NCI-H1930 (cell line): ENCODE measurements at regions not wholly inside any gene's neighbourhood (a gene's known extent, or its start where the extent isn't known, plus 50 kb on each side); places are given as distances from the start of the nearest gene placed in this dataset.

Source experiments
- DNase-seq, 2 experiments: peaks; one replicate each; lab custom pipeline; 2025; lab: John Stamatoyannopoulos, UW

DNA sequence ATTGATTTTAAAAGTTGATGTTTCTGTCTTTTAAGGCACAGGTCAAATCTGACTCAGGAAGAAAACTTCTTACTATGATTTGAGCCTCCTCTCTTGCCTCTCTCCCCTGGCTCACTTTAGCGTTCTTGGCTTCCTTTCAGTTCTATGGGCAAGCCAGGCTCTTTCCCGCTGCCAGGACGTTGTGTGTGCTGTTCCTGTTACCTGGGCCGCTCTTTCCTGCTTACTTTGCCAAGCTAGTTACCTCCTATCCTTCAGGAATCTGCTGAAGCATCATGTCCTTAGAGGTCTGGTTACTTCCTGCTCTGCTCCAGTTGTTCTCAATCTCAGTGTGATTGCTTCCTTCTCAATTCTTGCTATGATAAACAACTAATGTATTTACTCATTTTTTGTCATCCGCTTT, 1108.5 kb upstream of the EEF2KMT start:
- no peak for DNase-seq

DNA sequence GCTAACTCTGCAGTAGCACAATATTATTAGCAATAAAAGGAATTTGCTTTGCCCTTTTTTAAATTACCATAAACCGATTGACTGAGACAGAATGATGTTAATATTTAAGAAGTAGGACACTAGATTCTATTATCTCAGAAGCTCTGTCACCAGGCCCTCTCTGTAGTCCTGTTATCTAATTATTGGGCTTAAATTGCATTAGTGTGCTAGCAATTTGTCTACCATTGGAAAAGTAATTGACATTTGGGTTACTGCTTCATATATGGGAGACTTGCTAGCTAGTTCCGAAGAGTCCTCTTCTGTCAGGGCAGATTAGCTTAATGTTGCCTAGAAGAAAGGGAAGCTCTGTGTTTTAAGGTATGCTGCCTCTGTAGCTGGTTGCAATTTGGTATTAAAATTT, 1107.3 kb upstream of the EEF2KMT start:
- no peak for DNase-seq

GRCh38 chr16:6200861-6201260, 1103.3 kb upstream of the EEF2KMT start:
- no peak for DNase-seq

DNA sequence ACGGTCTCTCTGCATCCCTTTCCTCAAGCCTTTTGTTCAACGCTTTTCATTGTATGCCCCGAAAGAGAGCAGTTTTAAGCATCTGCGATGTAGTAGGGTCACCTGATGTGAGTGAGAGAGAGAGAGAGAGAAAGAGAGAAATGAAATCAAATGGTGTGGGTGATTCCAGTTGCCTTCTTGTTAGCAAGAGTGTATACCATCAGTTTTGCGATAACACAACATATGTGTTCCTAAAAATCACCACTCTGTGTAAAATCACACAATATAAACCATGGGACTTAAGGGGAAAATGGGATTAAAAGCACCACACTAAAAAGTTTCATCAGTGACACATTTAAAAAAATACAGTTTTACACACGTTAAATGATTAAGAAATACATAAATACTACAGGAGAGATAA, 1102.7 kb upstream of the EEF2KMT start:
- no peak for DNase-seq

GRCh38 chr16:6195966-6196365, 1098.4 kb upstream of the EEF2KMT start:
- DNase-seq = no peak

DNA sequence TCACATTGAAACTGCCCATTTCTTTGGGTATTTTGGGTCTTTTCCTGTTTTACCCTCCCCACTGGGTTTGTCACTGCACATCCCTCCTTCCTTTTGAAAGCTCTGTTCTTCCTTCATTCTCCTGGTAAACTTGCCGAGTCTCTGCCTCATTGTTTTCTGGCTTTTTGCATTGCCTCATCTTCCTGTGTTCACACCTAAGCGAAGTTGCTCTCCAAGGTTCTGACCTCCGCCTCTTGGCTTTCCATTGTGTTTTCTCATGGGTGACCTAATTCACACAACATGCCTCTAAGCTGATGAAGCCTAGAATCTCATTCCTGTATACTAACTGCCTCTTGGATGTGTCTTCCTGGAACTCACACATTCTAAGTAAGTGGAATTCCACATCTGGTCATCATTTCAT, 1096.1 kb upstream of the EEF2KMT start:
- DNase-seq = no peak

DNA sequence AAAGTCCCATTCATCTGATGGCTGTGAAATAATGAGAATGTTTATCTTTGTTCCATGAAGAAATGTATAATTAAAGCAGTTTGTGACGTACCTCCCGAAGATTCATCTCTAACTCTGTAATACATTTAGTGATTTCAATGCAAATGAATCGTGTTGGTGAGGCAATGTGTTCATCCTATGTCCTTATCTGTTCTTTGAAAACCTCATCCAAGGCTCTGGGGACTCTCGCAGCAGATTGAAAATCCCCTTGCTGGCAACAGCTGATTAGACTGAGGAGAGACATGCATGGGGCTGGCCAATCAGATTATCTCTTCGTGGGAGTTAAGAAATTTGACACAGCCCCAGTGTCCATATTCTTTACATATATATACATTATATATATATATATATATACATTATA, 1095.4 kb upstream of the EEF2KMT start:
- no peak for DNase-seq

- DNase-seq = no peak
These were observed 1094.9 kb upstream of the EEF2KMT start for GRCh38 chr16:6192532-6192931.

DNA sequence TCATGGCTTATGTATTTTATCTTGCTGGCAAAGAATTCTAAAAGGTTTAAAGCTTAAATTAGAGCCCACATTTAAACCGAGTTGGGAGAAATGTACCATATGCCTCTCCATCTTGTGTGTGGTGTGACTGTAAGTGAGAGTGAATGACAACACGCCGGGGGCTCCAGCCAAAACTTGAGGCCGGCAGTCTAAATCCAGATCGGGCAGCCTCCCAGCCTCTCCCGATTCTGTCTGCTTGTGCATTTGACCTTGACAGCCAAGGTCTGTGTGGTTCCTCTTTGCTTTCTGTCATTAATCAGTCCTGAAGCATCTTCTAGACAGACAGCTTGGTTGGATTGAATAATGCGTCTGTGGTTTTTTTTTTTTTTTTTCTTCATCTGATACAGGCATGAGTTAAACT, 1093.2 kb upstream of the EEF2KMT start:
- DNase-seq = no peak

DNA sequence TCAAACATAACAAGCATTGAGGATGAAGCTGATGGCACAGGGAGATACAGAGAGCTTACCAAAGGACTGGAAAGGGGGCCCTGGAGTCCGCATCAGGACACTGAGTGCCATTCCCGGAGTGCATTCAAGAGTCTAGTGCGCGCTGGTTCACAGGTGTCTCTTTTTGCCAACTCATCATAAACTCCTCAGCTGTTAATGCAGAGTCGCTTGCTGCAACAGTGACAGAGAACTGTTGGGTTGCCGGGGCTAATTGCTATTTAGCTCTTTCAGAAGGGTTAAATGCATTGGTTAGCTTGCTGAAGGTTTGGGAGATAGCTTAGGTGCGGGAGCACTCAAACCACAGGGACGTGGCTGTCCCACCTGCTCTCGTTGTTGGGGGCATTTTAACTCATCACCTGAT, 1091.6 kb upstream of the EEF2KMT start:
- DNase-seq = peak in 1 of 2 experiments; percentile 36

GRCh38 chr16:6177616-6178180, 1080.1 kb upstream of the EEF2KMT start:
- DNase-seq = no peak

DNA sequence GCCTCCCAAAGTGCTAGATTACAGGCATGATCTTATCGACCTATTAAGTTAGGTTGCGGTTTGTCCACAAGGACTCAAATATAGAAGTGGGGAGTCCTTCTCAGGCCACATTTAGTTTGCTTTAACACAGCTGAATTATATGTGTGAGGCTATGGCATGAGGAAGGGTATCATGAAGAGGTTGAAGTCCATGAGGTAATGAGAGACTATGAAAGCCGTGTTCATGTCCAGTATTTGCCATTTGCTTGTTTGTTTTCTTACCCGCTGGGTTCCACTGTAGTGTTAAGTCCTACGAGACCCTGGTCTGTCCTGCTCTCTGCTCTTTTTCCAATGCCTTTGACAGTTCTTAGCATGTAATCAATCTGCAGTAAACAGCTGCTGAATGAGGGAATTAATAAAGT, 1072.4 kb upstream of the EEF2KMT start:
- DNase-seq = no peak

DNA sequence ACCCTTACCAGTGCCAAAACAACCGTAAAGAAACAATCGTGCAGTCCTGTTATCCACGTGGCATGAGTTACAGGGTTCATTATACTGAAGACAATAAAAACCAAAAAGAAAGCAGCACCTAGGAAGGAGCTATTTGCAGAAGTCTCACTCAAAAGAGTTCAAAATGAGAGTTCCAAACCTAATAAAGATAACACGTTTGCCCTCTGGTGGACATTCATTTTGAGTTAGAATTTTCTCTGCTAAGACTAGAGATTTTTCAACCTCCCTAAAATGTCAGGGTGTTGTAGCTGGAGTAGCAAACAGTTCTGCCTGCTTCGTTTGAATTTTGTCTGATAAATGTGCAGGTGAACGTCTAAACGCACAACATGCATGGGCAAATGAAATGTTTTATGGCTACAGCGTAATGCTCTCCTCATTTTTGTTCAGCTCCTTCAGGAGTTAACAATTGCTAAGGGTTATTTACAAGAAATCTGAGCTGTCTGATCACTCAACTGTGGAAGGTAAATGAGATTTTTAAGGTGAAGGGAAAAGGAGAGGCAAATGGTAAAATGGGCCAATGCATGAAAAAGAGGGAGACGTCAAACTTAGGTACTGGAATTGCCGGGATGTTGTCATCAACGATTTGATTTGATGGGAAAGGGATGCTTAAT, 1067.9 kb upstream of the EEF2KMT start:
- no peak for DNase-seq

DNA sequence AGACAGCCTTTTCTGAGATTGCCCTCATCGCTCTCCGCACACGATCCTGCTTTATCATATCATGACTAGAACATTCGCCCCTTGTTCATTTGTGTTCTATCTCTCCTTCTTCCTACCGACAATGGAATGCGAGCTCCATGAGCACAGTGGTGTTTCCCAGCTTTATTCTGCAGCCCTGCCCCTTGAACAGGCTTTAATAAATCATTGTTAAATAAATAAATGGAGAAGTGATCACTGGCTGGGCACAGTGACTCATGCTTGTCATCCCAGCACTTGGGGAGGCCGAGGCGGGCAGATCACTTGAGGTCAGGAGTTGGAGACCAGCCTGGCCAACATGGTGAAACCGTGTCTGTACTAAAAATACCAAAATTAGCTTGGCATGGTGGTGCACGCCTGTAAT, 1063.3 kb upstream of the EEF2KMT start:
- DNase-seq = no peak

GRCh38 chr16:6160303-6160702, 1062.7 kb upstream of the EEF2KMT start:
- no peak for DNase-seq

DNA sequence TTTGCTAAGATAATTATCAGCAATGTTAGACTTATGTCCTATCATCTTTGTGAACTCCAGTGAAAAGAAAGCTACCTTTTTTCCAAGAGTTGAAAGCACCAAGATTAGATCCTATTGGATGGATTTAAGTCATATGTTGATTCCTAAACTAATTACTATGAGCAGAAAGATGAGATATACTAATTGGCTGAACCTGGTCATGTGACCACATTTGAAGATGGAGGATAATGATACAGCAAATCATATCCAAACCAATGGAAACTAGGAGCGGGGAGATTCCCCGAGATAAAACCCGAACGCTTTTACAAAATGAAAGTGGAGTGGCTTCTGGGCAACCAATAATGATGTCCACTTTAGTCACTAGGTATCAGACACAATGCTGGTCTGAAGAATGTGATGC, 1060.2 kb upstream of the EEF2KMT start:
- DNase-seq = no peak

- no peak for DNase-seq
These were observed 1057.7 kb upstream of the EEF2KMT start for GRCh38 chr16:6155271-6155670.

DNA sequence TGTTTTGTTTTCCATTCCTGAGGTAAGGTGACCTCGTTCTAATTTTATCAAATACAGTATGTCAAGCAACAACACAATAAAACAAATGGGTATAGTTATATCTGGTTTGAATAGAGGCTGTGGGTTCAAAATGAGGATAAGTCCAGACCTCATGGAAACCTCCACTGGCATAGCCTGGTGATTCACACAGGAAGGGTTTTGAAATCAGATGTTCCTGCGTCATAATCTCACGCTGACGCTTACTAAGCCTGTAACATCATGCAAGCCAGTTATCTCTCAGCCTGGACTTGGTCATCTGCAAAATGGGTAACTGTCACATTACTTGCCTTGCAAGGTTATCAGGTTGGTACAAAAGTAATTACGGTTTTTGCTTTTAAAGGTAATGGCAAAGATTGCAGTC, 1056.3 kb upstream of the EEF2KMT start:
- DNase-seq = no peak

GRCh38 chr16:6149031-6149430, 1051.4 kb upstream of the EEF2KMT start:
- DNase-seq = no peak

GRCh38 chr16:6148361-6148760, 1050.8 kb upstream of the EEF2KMT start:
- DNase-seq = no peak

DNA sequence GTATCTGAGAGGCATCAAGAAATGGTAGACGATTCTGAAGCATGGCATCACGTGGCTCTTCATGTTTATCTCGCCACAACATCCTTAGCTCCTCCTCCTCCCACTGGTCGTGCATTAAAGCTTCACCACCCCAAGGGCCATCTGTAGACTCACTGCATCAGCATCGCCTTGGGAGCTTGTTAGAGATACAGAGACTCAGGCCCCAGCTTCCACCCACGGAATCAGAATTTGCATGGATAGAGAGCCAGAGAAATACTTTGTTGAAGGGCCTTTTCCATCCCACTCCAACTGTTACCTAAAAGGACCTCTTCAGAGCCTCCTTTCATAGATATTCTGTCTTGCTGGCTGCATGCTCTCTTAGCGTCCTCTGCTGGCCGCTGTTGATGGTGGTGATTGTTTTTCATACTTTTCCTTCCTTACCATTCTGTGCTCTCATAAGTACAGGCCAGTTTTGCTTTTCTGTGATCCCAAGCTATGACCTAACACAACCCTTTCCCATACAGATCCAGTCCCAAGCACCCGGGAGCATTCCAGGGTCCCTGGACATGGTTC, 1049.4 kb upstream of the EEF2KMT start:
- no peak for DNase-seq

DNA sequence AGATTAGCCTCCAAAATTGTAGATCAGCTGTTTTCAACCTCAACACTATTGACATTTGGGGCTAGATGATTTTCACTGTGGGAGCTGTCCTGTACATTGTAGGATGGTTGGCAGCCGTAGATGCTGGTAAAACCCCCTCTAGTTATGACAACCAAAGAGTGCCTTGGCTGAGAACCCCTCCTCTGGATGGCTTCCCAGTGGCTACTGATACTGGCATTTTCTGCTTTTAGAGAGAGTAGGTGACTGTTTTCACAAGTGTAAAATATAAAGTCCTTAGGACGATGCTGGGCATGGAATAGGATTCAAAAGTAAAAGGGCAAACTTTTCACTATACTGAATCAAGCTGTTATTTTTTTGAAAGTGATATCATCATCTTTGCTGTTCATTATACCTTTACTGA, 1048.8 kb upstream of the EEF2KMT start:
- DNase-seq = no peak

- DNase-seq = no peak
These were observed 1046.9 kb upstream of the EEF2KMT start for GRCh38 chr16:6144463-6144862.

GRCh38 chr16:6143020-6143419, 1045.4 kb upstream of the EEF2KMT start:
- no peak for DNase-seq
